ENCODE measurements at regions not wholly inside any gene's neighbourhood (a gene's known extent, or its start where the extent isn't known, plus 50 kb on each side); places are given as distances from the start of the nearest gene placed in this dataset.

- TF ChIP-seq, protein P1, sequence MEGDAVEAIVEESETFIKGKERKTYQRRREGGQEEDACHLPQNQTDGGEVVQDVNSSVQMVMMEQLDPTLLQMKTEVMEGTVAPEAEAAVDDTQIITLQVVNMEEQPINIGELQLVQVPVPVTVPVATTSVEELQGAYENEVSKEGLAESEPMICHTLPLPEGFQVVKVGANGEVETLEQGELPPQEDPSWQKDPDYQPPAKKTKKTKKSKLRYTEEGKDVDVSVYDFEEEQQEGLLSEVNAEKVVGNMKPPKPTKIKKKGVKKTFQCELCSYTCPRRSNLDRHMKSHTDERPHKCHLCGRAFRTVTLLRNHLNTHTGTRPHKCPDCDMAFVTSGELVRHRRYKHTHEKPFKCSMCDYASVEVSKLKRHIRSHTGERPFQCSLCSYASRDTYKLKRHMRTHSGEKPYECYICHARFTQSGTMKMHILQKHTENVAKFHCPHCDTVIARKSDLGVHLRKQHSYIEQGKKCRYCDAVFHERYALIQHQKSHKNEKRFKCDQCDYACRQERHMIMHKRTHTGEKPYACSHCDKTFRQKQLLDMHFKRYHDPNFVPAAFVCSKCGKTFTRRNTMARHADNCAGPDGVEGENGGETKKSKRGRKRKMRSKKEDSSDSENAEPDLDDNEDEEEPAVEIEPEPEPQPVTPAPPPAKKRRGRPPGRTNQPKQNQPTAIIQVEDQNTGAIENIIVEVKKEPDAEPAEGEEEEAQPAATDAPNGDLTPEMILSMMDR (conservative IDR thresholded peaks at IDR 0.05 in 1 of 2, IDR thresholded peaks at IDR 0.05 in 1 of 2; ENCODE audit: extremely low read depth in 1 of 2, insufficient read depth in 1 of 2, low read depth in 1 of 2, low read length in 2 of 2): no peak
- TF ChIP-seq EZH2 (IDR thresholded peaks at IDR 0.05; ENCODE audit: borderline replicate concordance, low read length): no peak
Measured at GRCh38 chr5:87944553-87945285, 323.9 kb downstream of the TMEM161B start.
